Stimulated activated CD8-positive, alpha-beta memory T cell treated with anti-CD3 and anti-CD28 coated beads, Interleukin-2, amount 100 ng/mL, for 1 hour (primary cell): ENCODE measurements at regions not wholly inside any gene's neighbourhood (a gene's known extent, or its start where the extent isn't known, plus 50 kb on each side); places are given as distances from the start of the nearest gene placed in this dataset.
"Not testable (repeated sequence)": the region's sequence is repeated elsewhere in the genome, so short reads cannot be mapped to it uniquely, and the experiment has no call there.

ENCODE experiments used
- DNase-seq, 2 donors: peaks; one replicate each; pipeline ENCODE4 v3.0.0-alpha.2; 2020; ENCODE audit warnings: low read depth in 2 of 2

DNA sequence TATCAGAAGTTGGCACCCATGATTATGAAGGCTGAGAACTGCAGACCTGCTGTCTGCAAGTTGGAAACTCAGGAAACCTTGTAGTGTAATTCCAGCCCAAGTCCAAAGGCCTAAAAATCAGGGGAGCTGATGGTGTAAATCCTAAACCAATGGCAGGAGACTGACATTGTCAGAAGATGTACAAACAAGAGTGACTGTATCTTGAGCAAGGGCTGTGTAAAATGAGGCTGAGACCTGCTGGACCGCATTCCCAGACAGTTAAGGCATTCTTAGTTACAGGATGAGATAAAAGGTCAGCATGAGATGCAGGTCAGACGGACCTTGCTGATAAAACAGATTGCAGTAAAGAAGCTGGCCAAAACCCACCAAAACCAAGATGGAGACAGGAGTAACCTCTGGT is 147.7 kb downstream of the COG6 start:
- DNase-seq: no peak

DNA sequence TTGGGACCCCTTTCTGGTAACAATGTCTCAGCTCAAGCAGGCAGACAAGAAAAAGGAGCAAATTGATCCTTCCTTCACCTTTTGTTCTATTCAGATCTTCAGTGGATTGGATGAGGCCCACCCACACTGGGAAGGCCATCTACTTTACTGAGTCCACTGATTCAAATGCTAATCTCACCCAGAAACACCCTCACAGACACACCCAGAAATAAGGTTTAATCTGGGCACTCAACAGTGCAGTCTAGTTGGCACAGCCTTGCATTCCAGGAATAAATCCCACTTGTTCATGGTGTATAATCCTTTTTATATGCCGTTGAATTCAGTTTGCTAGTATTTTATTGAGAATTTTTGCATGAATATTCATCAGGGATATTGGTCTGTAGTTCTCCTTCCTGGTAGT is 148.4 kb downstream of the COG6 start:
- no peak for DNase-seq

DNA sequence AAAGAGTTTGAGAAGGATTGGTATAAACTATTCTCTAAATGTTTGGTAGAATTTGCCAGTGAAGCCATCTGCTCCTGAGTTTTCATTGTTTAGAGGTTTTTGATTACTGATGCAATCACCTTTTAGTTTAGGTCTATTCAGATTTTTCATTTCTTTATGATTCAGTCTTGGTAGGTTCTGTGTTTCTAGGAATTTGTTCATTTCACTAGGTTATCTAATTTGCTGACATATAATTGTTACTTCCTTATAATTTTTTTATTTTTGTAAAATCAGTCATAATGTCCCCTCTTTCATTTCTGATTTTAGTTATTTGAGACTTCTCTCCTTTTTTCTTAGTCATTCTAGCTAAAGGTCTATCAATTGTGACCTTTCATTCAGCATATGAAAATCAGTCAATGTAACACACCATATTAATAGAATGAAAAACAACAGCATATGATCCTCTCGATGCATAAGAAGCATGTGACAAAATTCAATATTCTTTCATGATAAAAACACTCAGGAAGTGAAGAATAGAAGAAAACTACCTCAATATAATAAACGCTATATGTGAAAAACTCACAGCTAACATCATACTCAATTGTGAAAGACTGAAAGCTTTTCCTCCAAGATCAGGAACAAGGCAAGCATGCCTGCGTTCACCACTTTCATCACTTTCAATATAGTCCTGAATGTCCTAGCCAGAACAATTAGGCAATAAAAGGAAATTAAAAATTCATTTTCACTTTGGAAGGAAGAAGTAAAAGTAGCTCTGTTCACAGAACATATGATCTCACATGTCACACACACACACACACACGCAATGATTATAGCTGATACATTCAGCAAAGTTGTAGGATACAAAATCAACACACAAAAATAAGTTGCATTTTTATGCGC is 149.1 kb downstream of the COG6 start:
- DNase-seq: no peak

DNA sequence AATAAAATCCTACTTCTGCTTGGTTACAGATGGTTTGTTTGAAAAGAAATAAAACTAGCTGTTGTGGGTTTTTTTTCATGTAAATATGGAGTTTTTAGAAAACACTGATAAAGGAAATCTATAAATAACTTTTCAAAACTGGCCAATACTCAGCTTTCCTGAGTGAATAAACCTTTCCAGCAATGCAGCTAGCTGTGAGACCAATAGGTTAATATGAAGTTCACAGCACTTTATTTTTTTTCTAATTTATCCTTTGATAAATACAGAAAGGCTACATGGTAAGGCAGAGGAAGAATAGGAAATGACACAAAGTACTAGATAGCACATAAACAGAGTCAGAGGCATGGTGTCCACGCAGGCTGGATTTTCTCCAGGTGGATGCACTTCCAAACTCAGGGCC is 154.0 kb downstream of the COG6 start:
- DNase-seq: no peak

- DNase-seq: no peak
These were observed 154.8 kb downstream of the COG6 start for GRCh38 chr13:39810091-39810877.

DNA sequence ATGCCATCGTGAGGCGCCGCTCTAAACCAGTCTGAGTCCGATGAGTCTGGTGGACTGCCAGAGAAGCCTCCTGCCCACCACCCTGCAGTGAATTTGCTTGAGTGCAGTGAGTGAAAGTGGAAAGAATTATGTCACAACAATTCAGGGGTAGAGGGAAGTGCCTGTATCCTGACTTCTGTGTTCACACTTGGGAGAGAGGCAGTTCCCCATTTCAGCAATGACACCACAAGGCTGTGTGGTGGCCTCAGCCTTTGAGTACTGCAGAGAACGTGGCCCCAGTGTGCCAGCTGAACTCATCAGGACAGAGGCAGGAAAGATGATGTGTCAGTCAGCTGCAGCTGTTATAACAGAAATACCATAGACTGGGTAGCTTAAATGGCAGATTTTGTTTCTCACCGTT is 155.6 kb downstream of the COG6 start:
- DNase-seq: no peak

- DNase-seq: no peak
These were observed 156.2 kb downstream of the COG6 start for GRCh38 chr13:39811696-39812095.

DNA sequence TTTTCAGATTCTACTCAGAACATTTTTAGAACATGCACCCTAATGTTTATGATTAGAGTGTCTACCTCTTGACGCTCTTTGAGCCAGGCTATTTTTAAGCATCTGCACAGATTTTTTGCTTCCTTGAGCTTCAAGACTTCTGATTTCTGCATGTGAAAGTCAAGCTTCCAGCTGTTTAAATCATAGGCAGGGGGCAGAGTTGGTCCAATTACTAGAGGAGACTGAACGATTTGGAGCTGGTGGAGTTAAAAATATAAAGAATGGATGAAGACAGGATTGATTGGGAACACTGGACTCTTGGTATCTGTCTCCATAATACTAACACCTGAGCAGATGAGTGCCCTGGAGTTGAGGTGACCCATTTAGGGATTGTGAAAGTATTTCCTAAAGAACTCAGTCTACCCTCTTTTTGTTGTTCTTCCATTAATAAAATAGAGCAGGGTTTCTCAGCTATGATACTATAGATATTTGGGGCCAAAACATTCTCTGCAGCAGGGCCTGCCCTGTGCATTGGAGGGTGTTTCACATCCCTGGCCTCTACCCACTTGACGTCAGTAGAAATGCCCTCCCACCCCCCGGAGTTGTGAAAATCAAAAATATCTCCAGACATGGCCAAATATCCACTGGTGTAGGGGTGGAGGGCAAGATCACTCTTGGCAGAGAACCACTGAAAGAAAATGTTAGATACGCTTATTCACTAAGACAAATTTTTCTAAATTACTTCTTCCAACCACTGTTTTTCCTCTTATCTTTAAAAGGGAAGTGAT is 160.1 kb downstream of the COG6 start:
- DNase-seq: no peak

DNA sequence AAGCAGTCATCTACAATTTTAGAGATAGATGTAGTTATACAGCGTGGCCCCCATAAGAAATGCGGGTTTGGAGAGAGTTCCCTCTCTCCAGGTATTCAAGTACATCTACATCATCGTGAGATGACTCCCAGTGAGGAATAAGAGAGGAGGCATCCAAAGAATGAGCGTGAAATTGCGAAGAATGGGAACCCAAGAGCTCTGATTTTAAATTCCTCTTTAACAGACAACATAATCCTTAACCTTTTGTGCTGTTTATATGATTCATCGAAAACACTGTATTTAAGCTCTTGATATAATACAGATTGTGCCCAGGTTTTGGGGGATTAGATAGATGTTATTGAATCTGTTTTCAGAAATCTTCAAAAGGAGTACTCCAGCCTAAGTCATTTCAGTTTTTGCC is 161.5 kb downstream of the COG6 start:
- DNase-seq: no peak

GRCh38 chr13:39818953-39819352 is 163.5 kb downstream of the COG6 start:
- DNase-seq: no peak

GRCh38 chr13:39820606-39821005 is 165.1 kb downstream of the COG6 start:
- no peak for DNase-seq

DNA sequence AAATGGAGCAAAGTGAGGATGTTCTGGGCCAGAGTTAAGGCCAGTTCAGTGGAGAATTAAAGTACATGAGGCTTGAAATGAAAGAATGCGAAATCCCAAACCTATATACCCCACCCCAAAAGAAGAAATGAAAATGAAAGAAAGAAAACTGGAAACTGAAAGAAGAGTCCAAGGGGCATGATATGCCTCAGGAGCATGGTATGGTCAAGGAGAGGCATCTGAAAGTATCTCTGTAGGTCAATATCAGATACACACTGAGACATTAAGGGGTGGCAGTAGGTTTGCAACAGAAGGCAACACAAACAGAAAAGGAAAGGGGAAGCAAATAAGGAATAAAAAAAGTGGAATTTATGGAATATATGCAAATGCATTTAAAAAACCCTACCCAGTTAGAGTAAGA is 166.5 kb downstream of the COG6 start:
- no peak for DNase-seq

GRCh38 chr13:39822437-39822836 is 167.0 kb downstream of the COG6 start:
- no peak for DNase-seq

DNA sequence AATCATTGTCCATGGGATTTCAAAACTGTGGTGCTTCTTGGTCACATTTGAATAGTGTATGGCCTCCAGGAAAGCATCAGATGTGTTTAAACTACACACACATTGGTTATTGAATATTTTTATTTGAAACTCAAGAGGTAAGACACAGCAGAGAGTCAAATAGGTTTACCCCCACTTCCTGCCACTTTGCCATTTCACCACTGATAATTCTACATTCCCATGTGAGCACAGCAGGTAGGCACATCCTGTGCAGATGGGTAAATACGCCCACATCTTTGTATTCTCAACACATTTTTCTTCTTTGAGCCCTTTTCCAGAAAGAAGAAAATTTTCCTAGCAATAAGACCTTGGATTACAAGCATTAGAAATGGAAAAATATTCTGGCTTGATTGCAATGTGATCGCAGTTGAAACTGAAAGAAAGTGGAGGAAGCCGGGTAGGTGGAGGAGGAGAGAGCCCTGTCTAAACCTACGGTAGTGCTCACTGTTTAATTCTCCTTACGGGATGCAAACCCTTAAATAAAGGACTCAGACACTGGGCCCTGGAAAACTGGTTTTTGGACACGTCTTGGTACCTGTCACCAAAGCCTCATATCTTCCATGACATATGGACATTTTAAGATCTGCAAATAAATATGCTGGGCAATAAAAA is 167.7 kb downstream of the COG6 start:
- DNase-seq: no peak

GRCh38 chr13:39825886-39826285 is 170.4 kb downstream of the COG6 start:
- DNase-seq: no peak

GRCh38 chr13:39835253-39835652 is 179.8 kb downstream of the COG6 start:
- no peak for DNase-seq

DNA sequence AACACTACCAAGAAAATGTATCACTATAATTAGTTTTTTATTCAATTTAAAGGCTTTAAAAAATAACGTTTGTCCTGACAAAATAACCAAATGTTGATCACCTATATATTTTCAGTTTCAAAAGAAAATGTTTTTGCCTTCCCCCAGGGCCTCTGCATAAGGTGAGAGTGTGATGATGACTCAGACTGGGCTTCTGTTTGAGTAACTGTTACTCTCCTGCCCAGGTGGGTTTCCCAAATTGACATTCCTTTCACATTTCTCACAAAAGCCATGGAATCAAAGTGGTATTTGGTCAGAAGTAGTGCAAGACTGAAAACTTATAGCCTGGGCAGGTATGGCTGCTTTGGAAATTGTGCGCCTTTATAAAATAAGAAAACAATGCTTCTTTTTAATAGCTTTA is 180.6 kb downstream of the COG6 start:
- DNase-seq: no peak

- not testable (repeated sequence) for DNase-seq
These were observed 182.4 kb downstream of the COG6 start for GRCh38 chr13:39837866-39838265.

- DNase-seq: no peak
These were observed 184.7 kb downstream of the COG6 start for GRCh38 chr13:39840201-39840600.

DNA sequence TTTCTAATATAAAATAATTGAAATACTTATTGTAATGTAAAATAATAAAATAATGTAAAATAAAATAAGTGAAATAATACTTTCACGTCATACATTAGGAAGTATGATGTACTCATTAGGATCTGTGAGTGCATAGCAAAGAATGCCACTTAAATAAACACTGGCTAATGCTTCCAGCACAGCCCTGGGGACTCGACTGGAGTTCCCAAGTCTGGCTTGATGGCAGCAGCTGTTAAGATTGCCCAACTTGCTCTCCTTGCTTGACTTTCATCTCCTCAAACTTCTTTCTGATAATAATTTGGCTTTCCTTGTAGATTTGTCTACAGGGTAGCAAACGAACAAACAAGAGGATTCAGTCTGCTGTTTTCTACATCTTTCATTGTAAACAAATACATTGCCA is 191.9 kb downstream of the COG6 start:
- DNase-seq: no peak

DNA sequence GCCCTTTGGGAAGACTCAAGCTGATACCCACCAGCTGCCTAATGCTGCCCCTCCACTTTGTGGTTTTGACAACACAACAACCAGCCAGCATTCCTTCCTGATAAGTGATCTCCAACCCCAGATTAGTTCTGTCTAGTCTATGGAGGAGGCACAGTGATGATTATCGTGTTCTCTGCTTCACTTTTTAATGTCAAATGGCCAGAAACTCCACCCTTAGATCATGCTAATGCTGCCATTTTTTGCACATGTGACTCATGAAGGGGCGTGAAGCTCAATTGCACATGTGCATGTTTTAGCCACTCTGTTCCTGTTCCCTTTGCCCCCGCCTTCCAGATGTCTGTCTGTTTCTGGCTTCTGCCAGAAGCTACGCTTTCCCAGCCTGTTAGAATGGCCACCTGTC is 199.8 kb downstream of the COG6 start:
- no peak for DNase-seq

DNA sequence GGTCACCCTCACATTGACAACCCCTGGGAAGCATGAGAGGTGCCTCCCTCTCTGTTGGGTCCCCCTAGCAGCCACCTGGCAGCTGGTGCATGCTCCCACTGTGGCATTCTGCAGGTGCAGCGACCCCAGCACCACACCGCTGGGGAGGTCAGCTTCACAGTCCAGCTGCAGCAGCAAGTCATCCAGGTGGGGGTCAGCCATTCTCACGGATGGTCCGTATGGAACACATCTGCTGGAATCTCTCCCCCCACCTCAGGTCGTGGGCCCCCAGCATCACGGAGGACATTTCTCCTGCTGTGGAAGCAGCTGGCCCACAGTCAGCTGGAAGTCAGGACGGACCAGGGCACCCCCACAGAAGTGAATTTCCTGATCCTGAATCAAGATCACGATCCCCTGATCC is 201.3 kb downstream of the COG6 start:
- no peak for DNase-seq
